Ascending aorta (tissue), 2 donors: ENCODE measurements at regions not wholly inside any gene's neighbourhood (a gene's known extent, or its start where the extent isn't known, plus 50 kb on each side); places are given as distances from the start of the nearest gene placed in this dataset.

Experiments
- DNase-seq, 2 donors: peaks; one replicate each; pipeline ENCODE4 v3.0.0-alpha.2; 2019; ENCODE audit warnings: low spot score in 2 of 2
- H3K27ac ChIP-seq, 2 donors: fragments of 200-600 bp; sonication (generic); one replicate each; pipeline ENCODE4 v1.5.1; 2016 to 2017; ENCODE audit warnings: mild to moderate bottlenecking in 1 of 2
- H3K27me3 ChIP-seq: fragments of 200-600 bp; sonication (generic); one replicate; pipeline ENCODE4 v1.5.1; 2017
- H3K36me3 ChIP-seq, 2 donors: fragments of 200-600 bp; sonication (generic); one replicate each; pipeline ENCODE4 v1.5.1; 2016
- H3K4me1 ChIP-seq, 2 donors: fragments of 200-600 bp; sonication (generic); one replicate each; pipeline ENCODE4 v1.5.1; 2016 to 2017; ENCODE audit warnings: mild to moderate bottlenecking in 1 of 2
- H3K4me3 ChIP-seq, 2 donors: fragments of 200-600 bp; sonication (generic); one replicate each; pipeline ENCODE4 v1.5.1; 2016 to 2017; ENCODE audit warnings: mild to moderate bottlenecking in 1 of 2
- H3K9me3 ChIP-seq, 2 donors: fragments of 200-600 bp; sonication (generic); one replicate each; pipeline ENCODE4 v1.5.1; 2016
- intact Hi-C: fragments of 100-400 bp; cut with DNase I; formaldehyde crosslinking; loops from one replicate; pipeline ENCODE4 v1.15.1; 2023
- TF ChIP-seq, protein P1 (sequence below), 3 experiments: fragments of 200-600 bp in 2 of 3; fragments of 450-650 bp in 1 of 3; sonication (generic) in 2 of 3; IDR thresholded peaks; one replicate each; pipeline ENCODE4 v1.5.1; 2016 to 2019; ENCODE audit warnings: antibody characterized with exemption in 3 of 3, mild to moderate bottlenecking in 1 of 3, moderate library complexity in 1 of 3

- intact Hi-C loops = no loop called here
- Histone ChIP-seq H3K9me3 (no peaks in the 10 kb centered on the region), H3K4me3 (no peak overlapping the region), H3K36me3 (no peaks in the 10 kb centered on the region), H3K27ac (no peak overlapping the region), H3K27me3 (no peaks in the 10 kb centered on the region), H3K4me1 (no peaks in the 10 kb centered on the region)
- TF ChIP-seq, protein P1, sequence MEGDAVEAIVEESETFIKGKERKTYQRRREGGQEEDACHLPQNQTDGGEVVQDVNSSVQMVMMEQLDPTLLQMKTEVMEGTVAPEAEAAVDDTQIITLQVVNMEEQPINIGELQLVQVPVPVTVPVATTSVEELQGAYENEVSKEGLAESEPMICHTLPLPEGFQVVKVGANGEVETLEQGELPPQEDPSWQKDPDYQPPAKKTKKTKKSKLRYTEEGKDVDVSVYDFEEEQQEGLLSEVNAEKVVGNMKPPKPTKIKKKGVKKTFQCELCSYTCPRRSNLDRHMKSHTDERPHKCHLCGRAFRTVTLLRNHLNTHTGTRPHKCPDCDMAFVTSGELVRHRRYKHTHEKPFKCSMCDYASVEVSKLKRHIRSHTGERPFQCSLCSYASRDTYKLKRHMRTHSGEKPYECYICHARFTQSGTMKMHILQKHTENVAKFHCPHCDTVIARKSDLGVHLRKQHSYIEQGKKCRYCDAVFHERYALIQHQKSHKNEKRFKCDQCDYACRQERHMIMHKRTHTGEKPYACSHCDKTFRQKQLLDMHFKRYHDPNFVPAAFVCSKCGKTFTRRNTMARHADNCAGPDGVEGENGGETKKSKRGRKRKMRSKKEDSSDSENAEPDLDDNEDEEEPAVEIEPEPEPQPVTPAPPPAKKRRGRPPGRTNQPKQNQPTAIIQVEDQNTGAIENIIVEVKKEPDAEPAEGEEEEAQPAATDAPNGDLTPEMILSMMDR (IDR thresholded peaks at IDR 0.05) = no peak
- DNase-seq = no peak
These were observed 240.8 kb downstream of the GATA3 start for GRCh38 chr10:8295311-8295710.

- TF ChIP-seq, protein P1 (IDR thresholded peaks at IDR 0.05) = no peak
- H3K4me1 ChIP-seq = no peaks in the 10 kb centered on the region
- DNase-seq = no peak
- no peak overlapping the region for H3K4me3 ChIP-seq
- intact Hi-C loops = no loop called here
- no peaks in the 10 kb centered on the region for H3K9me3 ChIP-seq
- H3K27ac ChIP-seq = no peak overlapping the region
- H3K36me3 ChIP-seq = no peaks in the 10 kb centered on the region
- H3K27me3 ChIP-seq = no peaks in the 10 kb centered on the region
These were observed 241.7 kb downstream of the GATA3 start for GRCh38 chr10:8296090-8296733.

GRCh38 chr10:8296734-8297101, 242.2 kb downstream of the GATA3 start:
- no peaks in the 10 kb centered on the region for H3K36me3 ChIP-seq
- DNase-seq = no peak
- TF ChIP-seq, protein P1 (IDR thresholded peaks at IDR 0.05) = no peak
- no peak overlapping the region for H3K27ac ChIP-seq
- no peaks in the 10 kb centered on the region for H3K9me3 ChIP-seq
- intact Hi-C loops = no loop called here
- no peaks in the 10 kb centered on the region for H3K27me3 ChIP-seq
- no peaks in the 10 kb centered on the region for H3K4me1 ChIP-seq
- H3K4me3 ChIP-seq = no peak overlapping the region

DNA sequence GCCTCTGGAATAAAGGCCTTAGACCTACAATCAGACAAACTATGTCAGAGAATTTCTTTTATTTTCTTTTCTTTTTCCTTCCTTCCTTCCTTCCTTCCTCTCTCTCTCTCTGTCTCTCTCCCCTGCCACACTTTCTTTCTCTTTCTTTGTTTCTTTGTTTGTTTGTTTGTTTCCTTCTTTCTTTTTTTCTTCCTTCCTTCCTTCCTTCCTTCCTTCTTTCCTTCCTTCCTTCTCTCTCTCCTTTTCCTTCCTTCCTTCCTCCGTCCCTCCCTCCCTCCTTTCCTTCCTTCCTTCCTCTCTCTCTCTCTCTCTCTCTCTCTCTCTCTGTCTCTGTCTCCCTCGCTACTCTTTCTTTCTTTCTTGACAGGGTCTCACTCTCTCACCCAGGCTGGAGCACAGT, 242.6 kb downstream of the GATA3 start:
- DNase-seq = no peak
- Histone ChIP-seq H3K36me3 (no peaks in the 10 kb centered on the region), H3K27me3 (no peaks in the 10 kb centered on the region), H3K27ac (no peak overlapping the region), H3K4me1 (no peaks in the 10 kb centered on the region), H3K9me3 (no peaks in the 10 kb centered on the region), H3K4me3 (no peak overlapping the region)
- TF ChIP-seq, protein P1 (IDR thresholded peaks at IDR 0.05) = no peak
- intact Hi-C loops = no loop called here

DNA sequence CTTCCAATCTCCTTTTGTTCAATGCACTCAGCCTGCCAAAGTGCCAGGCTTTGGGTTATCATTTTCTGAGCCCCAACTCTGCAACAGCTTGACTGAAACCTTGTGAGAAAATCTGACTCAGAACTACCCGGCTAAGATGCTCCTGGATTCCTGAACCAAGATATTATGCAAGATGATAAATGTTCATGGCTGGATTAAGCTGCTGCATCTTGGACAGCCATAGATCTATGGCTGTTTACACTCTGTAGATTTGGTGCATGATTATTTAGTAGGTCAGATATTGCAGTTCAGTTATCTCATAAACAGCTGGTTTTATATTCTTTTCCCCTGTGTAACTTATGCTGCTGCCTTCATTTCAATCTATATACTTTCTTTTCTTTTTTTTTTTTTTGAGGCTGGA, 243.5 kb downstream of the GATA3 start:
- Histone ChIP-seq H3K4me3 (no peak overlapping the region), H3K4me1 (no peaks in the 10 kb centered on the region), H3K36me3 (no peaks in the 10 kb centered on the region), H3K9me3 (no peaks in the 10 kb centered on the region), H3K27ac (no peak overlapping the region), H3K27me3 (no peaks in the 10 kb centered on the region)
- intact Hi-C loops = no loop called here
- TF ChIP-seq, protein P1 (IDR thresholded peaks at IDR 0.05) = no peak
- no peak for DNase-seq
